ENCODE measurements at regions not wholly inside any gene's neighbourhood (a gene's known extent, or its start where the extent isn't known, plus 50 kb on each side); places are given as distances from the start of the nearest gene placed in this dataset.
"Not testable (repeated sequence)": the region's sequence is repeated elsewhere in the genome, so short reads cannot be mapped to it uniquely, and the experiment has no call there.

DNA sequence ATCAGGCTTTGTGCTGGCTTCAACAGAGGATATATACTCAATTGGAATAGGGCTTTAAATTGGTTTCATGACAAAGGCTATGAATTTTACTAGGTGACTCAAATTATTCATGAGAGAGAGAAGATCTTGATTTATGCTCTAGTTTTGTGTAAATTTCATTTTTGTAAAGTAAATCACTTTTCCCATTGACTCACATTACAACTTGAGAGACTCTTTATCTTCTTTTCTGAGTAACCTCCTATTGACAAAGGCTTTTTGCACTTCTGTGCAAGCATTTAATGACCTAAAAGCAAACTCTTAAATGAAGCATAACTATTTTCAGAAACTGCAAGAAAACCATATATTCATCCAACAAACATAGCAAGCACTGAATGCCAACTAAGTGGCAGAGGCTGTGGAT lies 98.5 kb upstream of the RHOBTB1 start:
- H3K4me3 ChIP-seq (ENCODE audit: control insufficient read depth, low read depth, low read length) = no peak overlapping the region
- no peak for DNase-seq (ENCODE audit: low read depth)
- TF ChIP-seq, protein P1, sequence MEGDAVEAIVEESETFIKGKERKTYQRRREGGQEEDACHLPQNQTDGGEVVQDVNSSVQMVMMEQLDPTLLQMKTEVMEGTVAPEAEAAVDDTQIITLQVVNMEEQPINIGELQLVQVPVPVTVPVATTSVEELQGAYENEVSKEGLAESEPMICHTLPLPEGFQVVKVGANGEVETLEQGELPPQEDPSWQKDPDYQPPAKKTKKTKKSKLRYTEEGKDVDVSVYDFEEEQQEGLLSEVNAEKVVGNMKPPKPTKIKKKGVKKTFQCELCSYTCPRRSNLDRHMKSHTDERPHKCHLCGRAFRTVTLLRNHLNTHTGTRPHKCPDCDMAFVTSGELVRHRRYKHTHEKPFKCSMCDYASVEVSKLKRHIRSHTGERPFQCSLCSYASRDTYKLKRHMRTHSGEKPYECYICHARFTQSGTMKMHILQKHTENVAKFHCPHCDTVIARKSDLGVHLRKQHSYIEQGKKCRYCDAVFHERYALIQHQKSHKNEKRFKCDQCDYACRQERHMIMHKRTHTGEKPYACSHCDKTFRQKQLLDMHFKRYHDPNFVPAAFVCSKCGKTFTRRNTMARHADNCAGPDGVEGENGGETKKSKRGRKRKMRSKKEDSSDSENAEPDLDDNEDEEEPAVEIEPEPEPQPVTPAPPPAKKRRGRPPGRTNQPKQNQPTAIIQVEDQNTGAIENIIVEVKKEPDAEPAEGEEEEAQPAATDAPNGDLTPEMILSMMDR (conservative IDR thresholded peaks at IDR 0.05; ENCODE audit: control insufficient read depth, insufficient read depth, low read depth, low read length) = no peak

DNA sequence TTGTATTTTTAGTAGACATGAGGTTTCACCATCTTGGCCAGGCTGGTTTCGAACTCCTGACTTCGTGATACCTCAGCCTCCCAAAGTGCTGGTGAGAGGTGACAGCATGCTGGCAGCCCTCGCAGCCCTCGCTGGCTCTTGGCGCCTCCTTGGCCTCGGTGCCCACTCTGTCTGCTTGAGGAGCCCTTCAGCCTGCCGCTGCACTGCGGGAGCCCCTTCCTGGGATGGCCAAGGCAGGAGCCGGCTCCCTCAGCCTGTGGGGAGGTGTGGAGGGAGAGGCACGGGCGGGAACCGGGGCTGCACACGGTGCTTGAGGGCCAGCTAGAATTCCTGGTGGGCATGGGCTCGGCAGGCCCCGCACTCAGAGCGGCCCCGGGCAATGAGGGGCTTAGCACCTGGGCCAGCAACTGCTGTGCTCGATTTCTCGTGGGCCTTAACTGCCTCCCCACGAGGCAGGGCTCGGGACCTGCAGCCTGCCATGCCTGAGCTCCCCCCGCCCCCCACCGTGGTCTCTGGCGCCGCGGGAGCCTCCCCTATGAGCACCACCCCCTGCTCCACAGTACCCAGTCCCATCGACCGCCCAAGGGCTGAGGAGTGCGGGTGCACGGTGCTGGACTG lies 96.5 kb upstream of the RHOBTB1 start:
- TF ChIP-seq, protein P1 (conservative IDR thresholded peaks at IDR 0.05; ENCODE audit: control insufficient read depth, insufficient read depth, low read depth, low read length) = no peak
- DNase-seq (ENCODE audit: low read depth) = no peak
- H3K4me3 ChIP-seq (ENCODE audit: control insufficient read depth, low read depth, low read length) = no peak overlapping the region

DNA sequence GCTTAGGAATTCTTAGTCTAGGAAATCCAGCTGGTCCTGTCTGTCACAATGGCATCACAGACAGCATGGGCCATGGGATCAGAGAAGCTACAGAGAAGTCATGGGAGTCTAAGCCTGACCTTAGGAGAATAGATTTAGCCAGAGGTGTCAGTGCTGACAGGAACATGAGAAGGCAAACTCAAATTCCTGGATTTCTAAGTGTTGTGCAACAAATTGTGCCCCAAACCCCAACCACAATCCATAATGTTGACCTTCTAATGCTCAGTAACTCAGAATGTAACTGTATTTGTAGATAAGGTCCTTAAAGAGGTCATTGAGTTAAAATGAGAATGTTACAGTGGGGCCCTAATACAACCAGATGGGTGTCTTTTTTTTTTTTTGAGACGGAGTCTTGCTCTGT lies 95.9 kb upstream of the RHOBTB1 start:
- no peak overlapping the region for H3K4me3 ChIP-seq (ENCODE audit: control insufficient read depth, low read depth, low read length)
- DNase-seq (ENCODE audit: low read depth) = no peak
- TF ChIP-seq, protein P1 (conservative IDR thresholded peaks at IDR 0.05; ENCODE audit: control insufficient read depth, insufficient read depth, low read depth, low read length) = no peak

DNA sequence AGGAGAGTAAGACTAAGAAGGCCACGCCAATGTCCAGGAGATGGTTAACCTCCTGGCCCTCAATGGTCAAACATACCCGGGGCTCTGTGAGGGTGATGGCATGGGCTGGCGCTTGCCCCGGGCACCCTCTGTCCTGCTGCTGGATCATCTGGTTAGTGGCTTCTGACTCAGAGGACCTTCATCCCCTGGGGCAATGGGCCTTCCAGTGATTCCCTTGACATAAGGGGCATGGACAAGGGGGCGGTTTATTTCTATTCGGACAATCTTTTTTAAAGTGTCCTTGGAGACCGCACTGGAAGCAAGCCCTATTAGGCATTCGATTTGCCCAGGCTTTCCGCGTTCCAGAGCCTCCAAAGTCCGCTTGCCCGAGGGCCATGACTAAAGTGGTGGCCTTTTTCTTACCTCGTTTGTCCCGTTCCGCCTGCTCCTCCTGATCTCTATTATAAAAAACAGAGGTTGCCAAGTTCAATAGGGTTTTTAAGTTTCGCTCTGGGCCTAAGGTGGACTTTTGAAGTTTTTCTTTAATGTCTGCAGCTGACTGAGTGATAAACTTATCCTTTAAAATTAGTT lies 93.4 kb upstream of the RHOBTB1 start:
- not testable (repeated sequence) for H3K4me3 ChIP-seq (ENCODE audit: control insufficient read depth, low read depth, low read length); DNase-seq (ENCODE audit: low read depth)

DNA sequence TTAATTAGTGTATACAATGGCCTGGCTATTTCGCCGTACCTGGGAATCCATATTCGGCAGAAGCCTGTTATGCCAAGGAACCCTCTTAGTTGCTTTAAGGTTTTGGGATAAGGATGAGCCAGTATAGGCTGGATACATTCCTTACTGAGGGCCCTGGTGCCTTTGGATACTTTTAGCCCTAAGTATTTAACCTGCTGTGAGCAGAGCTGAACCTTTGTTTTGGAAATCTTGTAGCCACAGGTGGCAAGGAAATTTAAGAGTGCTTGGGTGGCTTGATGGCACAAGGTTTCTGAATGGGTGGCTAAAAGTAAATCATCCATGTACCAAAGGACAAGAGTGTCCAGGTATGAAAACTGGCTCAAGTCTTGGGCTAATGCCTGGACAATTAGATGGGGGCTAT lies 92.2 kb upstream of the RHOBTB1 start:
- DNase-seq (ENCODE audit: low read depth); H3K4me3 ChIP-seq (ENCODE audit: control insufficient read depth, low read depth, low read length): not testable (repeated sequence)

GRCh38 chr10:61031341-61031740 lies 87.4 kb upstream of the RHOBTB1 start:
- TF ChIP-seq, protein P1 (conservative IDR thresholded peaks at IDR 0.05; ENCODE audit: control insufficient read depth, insufficient read depth, low read depth, low read length) = no peak
- no peak for DNase-seq (ENCODE audit: low read depth)
- H3K4me3 ChIP-seq (ENCODE audit: control insufficient read depth, low read depth, low read length) = no peak overlapping the region

- DNase-seq (ENCODE audit: low read depth) = no peak
- H3K4me3 ChIP-seq (ENCODE audit: control insufficient read depth, low read depth, low read length) = no peak overlapping the region
- TF ChIP-seq, protein P1 (conservative IDR thresholded peaks at IDR 0.05; ENCODE audit: control insufficient read depth, insufficient read depth, low read depth, low read length) = no peak
These were observed 85.4 kb upstream of the RHOBTB1 start for GRCh38 chr10:61029411-61029810.

GRCh38 chr10:61028861-61029361 lies 84.9 kb upstream of the RHOBTB1 start:
- TF ChIP-seq, protein P1 (conservative IDR thresholded peaks at IDR 0.05; ENCODE audit: control insufficient read depth, insufficient read depth, low read depth, low read length) = no peak
- H3K4me3 ChIP-seq (ENCODE audit: control insufficient read depth, low read depth, low read length) = no peak overlapping the region
- DNase-seq (ENCODE audit: low read depth) = peak; percentile 19

Data from fibroblast of mammary gland (primary cell).